Esophagus squamous epithelium (tissue), 5 donors: ENCODE measurements at regions not wholly inside any gene's neighbourhood (a gene's known extent, or its start where the extent isn't known, plus 50 kb on each side); places are given as distances from the start of the nearest gene placed in this dataset.

Experiments
- DNase-seq: peaks from one replicate; lab custom pipeline; 2025; lab: John Stamatoyannopoulos, UW
- H3K27ac ChIP-seq, 4 donors: fragments of 200-600 bp; sonication (generic); one replicate each; pipeline ENCODE4 v1.5.1; 2016 to 2019; ENCODE audit warnings: mild to moderate bottlenecking in 1 of 4
- H3K27me3 ChIP-seq, 4 donors: fragments of 200-600 bp; sonication (generic); 1 replicate in 3 of 4; 2 replicates in 1 of 4; pipeline versions ENCODE4 v1.5.1 to v1.6.0; 2017 to 2021; ENCODE audit warnings: antibody characterized with exemption in 1 of 4
- H3K36me3 ChIP-seq, 3 donors: fragments of 200-600 bp; sonication (generic); one replicate each; pipeline ENCODE4 v1.5.1; 2016 to 2019
- H3K4me1 ChIP-seq, 3 donors: fragments of 200-600 bp; sonication (generic); one replicate each; pipeline ENCODE4 v1.5.1; 2017 to 2019
- H3K4me3 ChIP-seq, 4 donors: fragments of 200-600 bp; sonication (generic); 1 replicate in 3 of 4; 2 replicates in 1 of 4; pipeline ENCODE4 v1.5.1; 2016 to 2019; ENCODE audit warnings: mild to moderate bottlenecking in 2 of 4, moderate library complexity in 1 of 4
- H3K9me3 ChIP-seq, 3 donors: fragments of 200-600 bp; sonication (generic); one replicate each; pipeline ENCODE4 v1.5.1; 2016 to 2019
- POLR2A ChIP-seq, 4 donors: fragments of 450-650 bp; IDR thresholded peaks; one replicate each; pipeline ENCODE4 v1.6.1; 2017; ENCODE audit warnings: antibody characterized with exemption in 4 of 4, mild to moderate bottlenecking in 4 of 4, moderate library complexity in 3 of 4
- WGBS, 2 donors: methylation state at CpG; one replicate each; pipeline ENCODE4 v1.1.5; 2018; 5-methylcytosine and 5-hydroxymethylcytosine counted together
- intact Hi-C: fragments of 100-400 bp; cut with DNase I; formaldehyde crosslinking; loops from one replicate; pipeline ENCODE4 v1.15.0; 2022
- TF ChIP-seq, protein P1 (sequence below), 6 experiments: fragments of 450-650 bp in 4 of 6; fragments of 200-600 bp in 2 of 6; sonication (generic) in 2 of 6; IDR thresholded peaks; one replicate each; pipeline ENCODE4 v1.5.1; 2016 to 2019; ENCODE audit warnings: antibody characterized with exemption in 6 of 6, mild to moderate bottlenecking in 4 of 6, moderate library complexity in 4 of 6
- donor health status: DM: yes; HTN: yes; CAD: no.

DNA sequence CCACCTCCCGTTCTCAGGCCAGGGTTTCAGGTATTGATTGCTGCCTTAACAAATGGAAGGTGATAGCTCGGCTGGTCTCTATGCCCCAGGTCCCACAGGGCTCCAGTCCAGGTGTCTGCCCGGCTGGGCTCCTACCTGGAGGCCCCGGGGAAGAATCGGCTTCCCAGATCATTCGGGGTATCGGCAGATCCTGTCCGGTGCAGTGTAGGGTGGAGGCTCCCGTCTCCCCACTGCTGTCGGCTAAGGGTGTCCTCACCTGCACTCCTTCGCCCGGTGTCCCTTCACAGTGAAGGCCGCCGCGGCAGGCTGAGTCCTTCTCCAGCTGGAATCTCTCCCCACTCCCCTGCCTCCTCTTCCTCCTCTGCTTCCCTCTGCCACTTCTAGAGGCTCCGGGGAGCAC lies 573.9 kb upstream of the SALL3 start:
- Histone ChIP-seq H3K27ac (no peak overlapping the region), H3K36me3 (no peaks in the 10 kb centered on the region), H3K4me3 (no peak overlapping the region), H3K27me3 (no peaks in the 10 kb centered on the region), H3K9me3 (no peaks in the 10 kb centered on the region), H3K4me1 (peaks cover 0 to 13% (median 6%) of the 10 kb centered on the region in 3 donors)
- intact Hi-C loops = no loop called here
- 89% methylated on average over 10 of the region's 16 CpGs for WGBS, 2 donors
- TF ChIP-seq, protein P1, sequence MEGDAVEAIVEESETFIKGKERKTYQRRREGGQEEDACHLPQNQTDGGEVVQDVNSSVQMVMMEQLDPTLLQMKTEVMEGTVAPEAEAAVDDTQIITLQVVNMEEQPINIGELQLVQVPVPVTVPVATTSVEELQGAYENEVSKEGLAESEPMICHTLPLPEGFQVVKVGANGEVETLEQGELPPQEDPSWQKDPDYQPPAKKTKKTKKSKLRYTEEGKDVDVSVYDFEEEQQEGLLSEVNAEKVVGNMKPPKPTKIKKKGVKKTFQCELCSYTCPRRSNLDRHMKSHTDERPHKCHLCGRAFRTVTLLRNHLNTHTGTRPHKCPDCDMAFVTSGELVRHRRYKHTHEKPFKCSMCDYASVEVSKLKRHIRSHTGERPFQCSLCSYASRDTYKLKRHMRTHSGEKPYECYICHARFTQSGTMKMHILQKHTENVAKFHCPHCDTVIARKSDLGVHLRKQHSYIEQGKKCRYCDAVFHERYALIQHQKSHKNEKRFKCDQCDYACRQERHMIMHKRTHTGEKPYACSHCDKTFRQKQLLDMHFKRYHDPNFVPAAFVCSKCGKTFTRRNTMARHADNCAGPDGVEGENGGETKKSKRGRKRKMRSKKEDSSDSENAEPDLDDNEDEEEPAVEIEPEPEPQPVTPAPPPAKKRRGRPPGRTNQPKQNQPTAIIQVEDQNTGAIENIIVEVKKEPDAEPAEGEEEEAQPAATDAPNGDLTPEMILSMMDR (IDR thresholded peaks at IDR 0.05) = no peak
- TF ChIP-seq POLR2A (IDR thresholded peaks at IDR 0.05) = no peak
- no peak for DNase-seq

DNA sequence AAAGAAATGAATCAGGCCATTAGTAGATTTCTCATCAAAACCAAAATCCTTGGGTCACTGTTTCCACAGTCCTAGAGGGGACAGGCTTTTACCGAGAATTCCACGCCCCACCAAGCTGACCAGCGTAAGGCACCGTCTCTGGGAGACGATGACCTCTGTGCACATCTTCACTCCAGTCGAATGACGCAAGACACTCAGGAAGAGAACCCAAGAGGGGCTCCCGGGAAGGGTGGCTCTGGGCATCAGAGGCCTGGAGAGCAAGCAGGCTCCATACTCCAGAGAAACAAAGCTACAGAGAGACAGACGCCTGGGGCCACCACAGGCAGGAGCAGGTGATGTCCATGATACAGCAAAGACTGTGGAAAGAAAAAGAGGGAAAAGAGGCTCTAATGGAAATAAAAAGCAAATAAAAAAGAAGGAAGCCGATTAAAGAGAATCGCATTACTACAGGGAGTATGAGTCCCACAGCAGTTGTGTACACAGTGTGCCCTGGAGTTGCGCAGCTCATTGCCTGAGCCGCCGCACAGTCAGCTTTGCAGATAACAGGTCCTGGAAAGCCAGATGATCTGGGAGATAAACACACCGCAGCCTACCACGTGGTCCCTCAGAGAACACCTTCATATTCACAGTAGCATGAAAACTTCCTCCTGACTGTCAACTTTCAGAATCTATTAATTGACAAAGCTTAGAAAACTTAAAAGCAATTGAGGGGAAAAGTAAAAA lies 572.7 kb upstream of the SALL3 start:
- Histone ChIP-seq H3K27me3 (no peaks in the 10 kb centered on the region), H3K36me3 (no peaks in the 10 kb centered on the region), H3K4me1 (peaks cover 0 to 13% (median 6%) of the 10 kb centered on the region in 3 donors), H3K4me3 (peak overlapping the region in 1 of 4 donors; percentile 9), H3K27ac (no peak overlapping the region), H3K9me3 (no peaks in the 10 kb centered on the region)
- WGBS, 2 donors = 48 to 53% methylated on average over 13 to 14 of the region's 16 CpGs
- no peak for TF ChIP-seq POLR2A (IDR thresholded peaks at IDR 0.05)
- TF ChIP-seq, protein P1 (IDR thresholded peaks at IDR 0.05) = no peak
- no peak for DNase-seq
- intact Hi-C loops = no loop called here

DNA sequence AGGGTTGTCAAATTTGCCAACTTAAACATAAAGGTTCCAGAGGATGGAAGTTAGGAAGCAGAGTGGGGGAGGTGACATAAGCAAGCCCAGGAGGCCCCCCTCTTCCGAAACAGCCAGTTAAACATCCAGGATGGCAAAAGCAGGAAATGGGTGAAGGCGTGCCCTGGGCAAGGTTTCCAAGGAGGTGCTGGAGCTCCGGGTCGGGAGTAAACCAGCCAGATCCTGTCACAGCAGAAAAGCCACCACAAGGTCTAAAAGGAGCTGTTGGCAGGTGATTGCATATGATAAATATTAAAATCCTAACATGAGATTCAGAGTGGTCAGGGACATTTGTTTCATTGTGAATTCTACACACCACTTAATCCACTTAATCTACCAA lies 572.2 kb upstream of the SALL3 start:
- Histone ChIP-seq H3K27ac (no peak overlapping the region), H3K36me3 (no peaks in the 10 kb centered on the region), H3K27me3 (no peaks in the 10 kb centered on the region), H3K9me3 (no peaks in the 10 kb centered on the region), H3K4me1 (peaks cover 0 to 13% (median 6%) of the 10 kb centered on the region in 3 donors), H3K4me3 (peak overlapping the region in 1 of 4 donors; percentile 9)
- 21 to 25% methylated on average over 4 of the region's 4 CpGs for WGBS, 2 donors
- no peak for TF ChIP-seq POLR2A (IDR thresholded peaks at IDR 0.05)
- TF ChIP-seq, protein P1 (IDR thresholded peaks at IDR 0.05) = no peak
- DNase-seq = no peak
- intact Hi-C loops = no loop called here

DNA sequence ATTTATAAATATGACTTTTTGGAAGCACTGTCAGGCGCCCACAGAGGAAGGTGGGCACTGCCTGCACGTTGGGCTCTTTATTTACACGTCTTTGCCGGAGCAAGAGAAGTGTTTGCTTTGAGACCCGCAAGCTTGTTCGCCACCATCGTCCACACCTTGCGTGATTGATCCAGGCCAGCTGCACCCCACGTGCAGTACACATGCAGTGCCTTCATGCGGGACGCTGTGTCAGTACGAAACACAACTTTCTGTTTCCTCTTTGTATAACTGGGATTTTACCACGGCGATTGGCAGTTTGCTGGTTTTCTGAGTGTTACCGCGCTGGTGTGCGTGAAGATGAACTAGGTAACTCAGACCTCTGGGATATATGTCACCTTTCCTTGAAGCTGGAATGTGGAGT lies 571.0 kb upstream of the SALL3 start:
- Histone ChIP-seq H3K4me3 (no peak overlapping the region), H3K27ac (no peak overlapping the region), H3K36me3 (no peaks in the 10 kb centered on the region), H3K27me3 (no peaks in the 10 kb centered on the region), H3K9me3 (no peaks in the 10 kb centered on the region), H3K4me1 (peaks cover 0 to 13% (median 6%) of the 10 kb centered on the region in 3 donors)
- TF ChIP-seq, protein P1 (IDR thresholded peaks at IDR 0.05) = no peak
- TF ChIP-seq POLR2A (IDR thresholded peaks at IDR 0.05) = no peak
- no peak for DNase-seq
- WGBS, 2 donors = 66 to 84% methylated on average over 17 of the region's 17 CpGs
- intact Hi-C loops = no loop called here

DNA sequence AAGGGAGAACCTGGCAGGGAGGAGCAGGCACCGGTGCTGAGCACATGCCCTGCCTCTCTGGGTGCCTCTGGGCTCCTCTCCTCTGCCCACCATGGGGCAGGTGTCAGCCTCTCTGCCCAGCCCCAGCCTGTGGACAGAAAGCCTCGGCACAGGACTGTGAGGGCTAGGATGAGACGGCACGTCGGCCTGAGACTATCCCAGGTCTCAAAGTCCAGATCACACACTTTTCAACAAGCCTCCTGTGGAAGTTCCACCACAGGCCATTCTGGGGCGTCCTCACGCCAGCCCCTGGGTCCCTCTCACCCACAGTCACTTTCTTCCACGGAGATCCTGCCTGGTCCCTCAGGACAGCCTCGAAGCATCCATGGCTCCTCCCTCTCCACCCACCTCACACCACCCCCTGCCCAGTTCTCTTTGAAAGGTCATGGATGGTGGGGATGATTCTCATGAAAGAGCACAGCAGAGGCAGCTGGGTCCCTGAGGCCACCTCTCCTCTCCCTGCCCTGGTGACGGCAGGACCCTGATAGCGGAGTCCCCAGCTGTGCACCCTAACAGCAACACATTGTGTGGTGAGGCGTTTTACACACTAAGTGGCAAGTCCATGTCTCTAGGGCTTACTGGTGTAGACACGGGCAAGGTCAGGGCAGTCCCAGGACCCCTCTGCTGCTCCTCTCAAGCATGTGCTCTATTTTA lies 569.4 kb upstream of the SALL3 start:
- intact Hi-C loops = no loop called here
- no peak overlapping the region for H3K27ac ChIP-seq
- H3K4me1 ChIP-seq = peaks cover 0 to 13% (median 6%) of the 10 kb centered on the region in 3 donors
- no peaks in the 10 kb centered on the region for H3K27me3 ChIP-seq
- no peaks in the 10 kb centered on the region for H3K9me3 ChIP-seq
- TF ChIP-seq, protein P1 (IDR thresholded peaks at IDR 0.05) = no peak
- TF ChIP-seq POLR2A (IDR thresholded peaks at IDR 0.05) = no peak
- H3K4me3 ChIP-seq = no peak overlapping the region
- no peak for DNase-seq
- WGBS, 2 donors = 90 to 100% methylated on average over 2 to 5 of the region's 13 CpGs
- no peaks in the 10 kb centered on the region for H3K36me3 ChIP-seq
